ACHN (cell line): ENCODE measurements at regions not wholly inside any gene's neighbourhood (a gene's known extent, or its start where the extent isn't known, plus 50 kb on each side); places are given as distances from the start of the nearest gene placed in this dataset.

Source experiments
- DNase-seq: peaks from one replicate; pipeline ENCODE4 v3.0.0-alpha.2; 2015
- in situ Hi-C: cut with HindIII; loops from 2 replicates; pipeline ENCODE4 v1.10.0; 2017; ENCODE audit warnings: low sequenced_read_pairs, low pct_ligation_motif_present, low pct_unique_long_range_greater_than_20kb

DNA sequence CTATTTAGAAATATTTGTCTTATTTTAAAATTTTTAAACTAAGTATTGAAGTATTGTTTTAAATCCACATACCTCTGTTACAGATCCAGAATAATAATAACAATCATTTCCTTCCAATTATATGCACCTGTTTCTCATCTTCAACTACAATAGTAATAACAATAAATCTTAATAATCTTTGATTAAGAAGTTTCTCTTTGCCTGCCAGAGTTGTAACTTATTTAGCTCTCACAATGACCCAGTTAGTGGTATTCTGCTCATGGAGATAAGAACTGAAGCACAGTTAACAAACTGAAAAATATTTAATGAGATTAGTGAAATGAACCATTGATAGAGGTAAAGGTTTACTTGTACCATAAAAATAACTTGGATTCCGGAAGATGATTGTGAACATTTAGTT, 796.3 kb downstream of the LUZP2 start:
- in situ Hi-C loops, result no loop called here
- DNase-seq, result no peak

DNA sequence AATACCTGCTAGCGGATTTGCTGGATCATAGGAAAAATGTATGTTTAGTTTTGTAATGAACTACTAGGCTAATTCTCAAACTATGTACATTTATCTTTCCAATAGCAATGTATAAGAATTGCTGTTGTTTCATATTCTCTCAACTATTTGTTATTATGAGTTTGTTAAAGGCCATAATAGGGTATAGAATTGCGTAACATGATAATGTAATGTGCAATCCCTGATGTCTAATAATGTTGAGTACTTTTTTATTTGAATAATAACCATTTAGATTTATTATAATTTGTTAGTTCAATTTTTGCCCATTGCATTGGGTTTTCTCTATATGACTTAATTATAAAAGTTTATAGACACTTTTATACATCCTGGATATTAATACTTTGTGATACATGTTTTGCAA, 801.6 kb downstream of the LUZP2 start:
- in situ Hi-C loops, result no loop called here
- DNase-seq, result no peak

DNA sequence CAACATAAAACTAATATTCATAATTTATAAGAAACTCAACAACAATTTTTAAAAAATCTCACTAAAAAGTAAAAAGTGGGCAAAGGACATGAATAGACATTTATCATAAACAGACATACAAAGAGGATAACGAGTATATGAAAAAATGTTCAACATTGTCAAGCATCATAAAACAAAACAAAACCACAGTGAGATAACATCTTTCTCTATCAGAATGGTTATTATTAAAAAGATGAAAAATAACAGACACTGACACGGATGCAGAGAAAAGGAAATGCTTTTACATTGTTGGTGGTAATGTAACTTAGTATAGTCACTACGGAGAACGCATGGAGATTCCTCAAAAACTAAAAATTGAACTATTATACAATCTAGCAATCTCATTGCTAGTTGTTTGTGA, 813.0 kb downstream of the LUZP2 start:
- DNase-seq, result no peak
- in situ Hi-C loops, result no loop called here

DNA sequence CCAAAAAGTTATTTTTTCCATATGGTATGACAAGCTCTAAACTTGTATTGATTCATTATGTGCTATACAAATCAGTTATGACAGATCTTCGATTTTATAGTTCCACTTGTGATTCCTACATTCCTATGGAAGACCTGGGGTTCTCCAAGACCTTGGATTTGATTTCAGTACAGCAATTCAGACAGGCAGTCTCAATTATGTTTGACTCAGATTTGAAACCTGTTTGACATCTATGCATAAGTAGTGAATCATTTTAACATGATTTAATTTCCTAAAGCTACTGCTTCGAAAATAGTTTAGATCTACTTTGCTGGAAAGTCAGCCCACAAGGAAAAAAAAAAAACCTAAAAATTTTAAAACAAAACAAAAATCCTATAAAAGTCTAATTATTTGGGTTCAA, 820.4 kb downstream of the LUZP2 start:
- in situ Hi-C loops, result no loop called here
- DNase-seq, result no peak

DNA sequence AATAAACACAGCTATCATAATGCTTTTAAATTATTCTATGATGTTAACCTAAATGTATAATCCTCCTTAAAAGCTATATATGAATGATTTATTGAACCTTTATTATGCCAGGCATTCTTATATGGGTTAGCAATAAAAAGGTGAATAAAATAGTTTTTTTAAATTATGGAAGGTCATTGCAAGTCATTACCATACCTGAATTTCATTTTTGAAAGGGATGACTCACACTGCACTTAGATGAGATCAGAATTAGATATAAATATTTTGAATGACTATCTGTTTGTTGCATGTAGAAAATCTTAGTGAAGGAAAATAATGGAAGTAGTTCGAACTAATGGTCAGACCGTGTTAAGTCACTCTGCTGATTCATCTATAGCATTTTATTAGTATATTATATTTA, 822.3 kb downstream of the LUZP2 start:
- in situ Hi-C loops, result no loop called here
- DNase-seq, result no peak

DNA sequence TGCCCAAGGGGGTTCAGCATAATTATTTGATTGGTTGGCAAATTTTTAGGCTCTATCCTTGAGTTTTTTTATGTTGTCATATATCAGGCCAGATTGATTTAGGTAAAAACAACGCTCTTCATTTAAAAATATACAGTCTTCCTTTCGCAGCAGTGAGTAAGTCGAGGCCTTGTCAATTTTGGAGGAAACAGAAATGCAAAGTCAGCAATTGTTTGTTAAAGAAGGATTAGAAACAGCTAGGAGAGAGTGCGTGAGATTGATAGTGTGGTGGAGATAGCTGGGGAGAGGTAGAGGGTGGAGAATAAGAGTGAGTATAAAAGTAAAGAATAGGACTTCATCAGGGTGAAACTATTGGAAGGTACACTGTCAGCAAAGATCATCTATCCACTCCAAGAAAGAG, 830.8 kb downstream of the LUZP2 start:
- no peak for DNase-seq
- in situ Hi-C loops, result no loop called here

DNA sequence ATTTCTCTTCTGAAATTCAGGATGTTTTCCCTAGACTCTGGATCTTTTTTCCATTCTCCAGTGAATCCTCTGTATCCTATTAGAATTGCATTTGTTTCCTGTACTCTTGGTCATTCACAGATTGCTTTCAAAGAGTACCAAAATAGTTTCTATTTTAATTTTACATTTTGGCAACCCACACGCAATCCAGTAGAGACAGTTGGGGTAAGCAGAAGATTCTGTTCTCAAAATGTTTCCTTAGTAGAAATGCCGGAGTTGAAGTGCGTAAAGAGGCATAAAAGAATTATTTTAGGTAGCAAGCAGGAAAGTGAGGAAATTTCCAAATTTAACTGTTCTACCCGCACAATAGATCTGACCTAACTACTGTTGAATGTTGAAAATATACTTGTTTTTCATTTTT, 842.4 kb downstream of the LUZP2 start:
- in situ Hi-C loops, result no loop called here
- DNase-seq, result no peak

DNA sequence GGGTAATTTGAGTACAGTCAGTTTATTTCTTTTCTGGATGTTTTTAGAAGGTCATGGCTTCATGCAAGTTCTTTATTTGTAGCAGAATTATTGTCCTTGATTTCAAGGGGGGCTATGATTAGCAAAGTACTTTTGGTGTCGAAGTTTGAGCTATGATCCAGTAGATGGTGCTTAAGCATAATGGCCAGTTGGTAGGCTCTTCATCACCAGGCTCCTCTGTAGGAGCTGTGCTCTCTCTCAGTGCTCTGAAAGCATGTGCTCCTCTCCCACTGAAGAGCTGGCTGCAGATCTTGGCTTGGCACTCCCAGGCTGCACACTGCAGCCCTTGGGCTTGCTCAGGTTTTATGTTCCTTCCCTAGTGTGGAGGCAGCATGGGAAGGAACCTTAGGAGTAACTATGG, 852.7 kb downstream of the LUZP2 start:
- in situ Hi-C loops, result no loop called here
- DNase-seq, result no peak

DNA sequence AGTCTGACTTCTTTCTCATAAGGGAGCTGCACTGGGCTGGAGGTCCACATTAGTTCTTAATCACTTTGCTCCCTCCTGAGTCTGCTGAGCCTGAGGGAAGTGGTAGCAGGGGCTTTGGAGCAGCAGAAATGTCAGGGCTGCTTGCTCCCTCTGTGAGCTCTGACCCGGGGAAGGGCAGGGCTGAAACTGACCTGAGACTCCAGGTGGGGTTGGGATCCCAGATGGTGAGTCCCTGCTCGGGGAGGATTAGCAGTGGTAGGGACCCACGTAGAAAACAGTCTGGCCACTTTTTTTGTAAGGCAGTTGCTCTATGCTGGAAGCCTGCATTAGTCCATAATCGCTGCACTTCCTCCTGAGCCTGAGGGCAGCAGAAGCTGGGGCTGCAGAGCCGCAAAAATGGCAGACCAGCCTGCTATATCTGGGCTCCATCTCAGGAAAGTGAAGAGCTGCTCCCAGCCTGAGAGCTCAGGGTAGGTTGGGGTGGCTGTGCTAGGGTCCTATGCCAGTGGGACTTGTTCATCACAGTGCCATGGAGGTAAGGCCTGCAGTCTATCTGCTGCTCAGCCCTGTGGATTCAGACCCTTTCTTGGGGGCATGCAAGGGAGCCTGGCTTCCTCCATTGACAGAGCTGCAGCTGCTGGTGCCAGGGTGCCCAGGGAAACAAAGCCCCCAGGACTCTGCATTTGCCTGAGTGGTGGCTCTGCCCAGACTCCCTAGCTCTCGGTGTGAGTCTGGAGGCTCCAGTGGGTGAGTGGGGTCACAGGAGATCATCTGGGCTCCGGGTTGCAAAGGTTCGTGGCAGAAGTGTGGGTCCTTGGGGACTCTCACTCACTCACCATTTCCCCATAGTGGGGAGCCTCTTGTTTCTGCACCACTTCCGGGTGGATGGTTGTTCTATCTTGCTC, 854.3 kb downstream of the LUZP2 start:
- in situ Hi-C loops, result no loop called here
- no peak for DNase-seq

DNA sequence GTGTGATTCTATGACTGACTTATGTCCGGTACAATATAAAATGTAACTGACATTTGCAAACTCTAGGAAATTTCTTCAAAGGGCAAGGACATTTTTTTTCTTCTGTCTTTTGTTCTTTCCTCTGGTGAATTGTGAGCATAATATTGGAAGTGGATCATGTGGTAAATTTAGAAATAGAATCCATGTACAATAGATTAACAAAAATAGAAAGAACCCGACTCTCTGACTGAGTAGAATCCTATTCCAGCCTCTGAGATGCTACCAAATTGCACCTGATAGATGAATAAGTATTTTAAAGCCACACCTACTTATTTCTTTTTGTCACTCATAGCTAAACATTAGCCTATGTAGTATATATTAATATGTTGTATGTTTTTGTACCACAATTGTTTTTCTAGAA, 860.3 kb downstream of the LUZP2 start:
- in situ Hi-C loops, result no loop called here
- DNase-seq, result no peak

DNA sequence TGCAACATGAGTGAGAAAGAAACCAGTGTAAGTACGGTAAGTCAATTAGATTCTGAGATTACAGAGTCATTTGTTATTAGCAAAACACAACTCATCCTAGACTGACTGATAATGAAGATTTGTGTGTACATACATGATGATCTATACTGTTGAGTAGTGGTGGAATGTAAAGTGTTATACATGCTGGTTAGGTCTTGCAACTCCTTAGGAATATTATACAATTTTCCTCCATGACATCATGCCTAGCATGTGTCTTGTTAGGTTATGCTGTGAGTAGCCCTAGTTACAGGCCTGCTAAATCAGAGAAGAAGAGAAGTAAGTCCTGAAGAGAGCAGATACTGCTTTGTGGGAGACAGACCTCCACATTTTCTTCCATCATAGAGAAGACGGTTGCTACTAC, 880.6 kb downstream of the LUZP2 start:
- no peak for DNase-seq
- in situ Hi-C loops, result no loop called here

DNA sequence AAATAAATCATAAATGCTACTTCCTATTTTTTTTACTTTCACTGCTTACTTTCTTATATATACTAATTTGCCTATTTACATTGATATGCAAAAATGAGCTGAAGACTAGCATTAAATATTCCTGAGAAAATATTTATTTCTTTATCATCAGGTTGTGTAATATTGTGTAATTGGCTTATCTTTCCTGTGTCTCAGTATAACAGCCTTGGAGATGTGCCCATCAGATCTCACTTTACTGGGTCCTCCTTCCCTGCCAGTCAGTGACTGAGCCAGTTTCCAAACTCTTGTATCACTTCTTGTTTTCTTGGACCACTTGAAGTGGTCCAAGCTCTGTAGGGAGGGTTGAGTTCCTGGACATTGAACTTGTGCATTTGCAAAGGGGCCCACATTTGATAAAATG, 900.0 kb downstream of the LUZP2 start:
- in situ Hi-C loops, result no loop called here
- no peak for DNase-seq

DNA sequence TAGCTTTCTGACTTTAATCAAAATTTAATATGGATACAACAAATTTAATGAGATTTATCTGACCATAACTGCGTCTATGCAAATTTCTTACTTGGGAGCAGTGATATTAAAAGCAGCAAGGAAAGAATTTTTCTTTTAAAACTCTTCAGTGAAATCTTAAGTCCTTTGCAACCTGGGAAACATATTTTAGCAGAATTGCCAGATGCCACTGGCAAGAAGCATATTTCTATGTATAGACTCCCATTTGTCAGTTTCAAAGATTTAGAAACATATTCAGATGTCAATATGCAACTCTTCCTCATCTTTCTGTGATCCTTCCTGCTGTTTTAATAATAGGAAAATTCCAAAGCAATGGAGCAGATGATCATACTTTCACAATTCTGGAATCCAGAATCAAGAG, 911.3 kb downstream of the LUZP2 start:
- in situ Hi-C loops, result no loop called here
- DNase-seq, result no peak

DNA sequence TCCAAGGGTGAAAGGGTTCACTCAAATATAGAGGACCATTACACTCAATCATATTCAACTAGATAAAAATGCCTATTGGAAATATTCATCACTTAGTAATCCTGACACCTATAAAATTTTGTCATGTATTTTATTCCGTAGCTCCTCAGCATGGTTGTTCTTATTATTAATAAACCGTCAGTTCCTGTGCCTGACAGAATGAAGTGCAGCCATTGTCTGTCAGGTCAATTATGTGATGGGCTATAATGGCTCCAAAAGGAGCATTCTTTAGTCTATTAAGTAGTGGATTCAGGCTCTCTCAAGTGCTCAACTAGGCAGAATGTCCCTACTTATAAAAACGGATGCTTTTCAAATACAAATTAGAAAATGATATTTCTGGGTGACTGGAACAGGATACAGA, 916.1 kb upstream of the ANO3 start:
- no peak for DNase-seq
- in situ Hi-C loops, result no loop called here

DNA sequence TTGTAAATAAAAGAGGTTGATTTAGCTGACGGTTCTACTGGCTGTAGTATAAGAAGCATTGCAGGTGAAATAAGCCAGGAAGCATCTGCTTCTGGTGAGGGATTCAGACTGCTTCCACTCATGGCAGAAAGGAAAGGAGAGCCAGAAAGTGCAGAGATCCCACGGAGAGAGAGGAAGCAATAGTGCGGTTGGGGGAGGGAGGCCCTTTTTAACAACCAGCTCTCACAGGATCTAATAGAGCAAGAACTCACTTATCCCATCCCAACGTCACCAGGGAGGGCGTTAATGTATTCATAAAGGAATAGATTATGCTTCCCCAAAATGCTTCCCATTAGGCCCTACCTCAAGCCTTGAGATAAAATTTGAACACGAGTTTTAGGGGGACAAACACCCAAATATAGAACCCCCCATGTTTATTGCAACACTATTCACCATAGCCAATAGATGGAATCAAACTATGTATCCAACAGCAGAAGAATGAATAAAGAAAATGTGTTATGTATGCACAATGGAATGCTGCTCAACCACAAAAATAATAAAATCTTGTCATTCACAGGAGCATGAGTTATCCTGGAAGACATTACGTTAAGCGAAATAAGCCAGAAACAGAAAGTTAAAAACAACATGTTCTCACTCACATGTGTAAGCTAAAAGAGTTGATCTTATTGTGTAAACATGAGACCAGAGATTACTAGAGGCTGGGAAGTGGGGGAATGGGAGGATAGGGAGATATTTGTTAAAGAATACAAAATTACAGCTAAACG, 908.3 kb upstream of the ANO3 start:
- no peak for DNase-seq
- in situ Hi-C loops, result no loop called here

DNA sequence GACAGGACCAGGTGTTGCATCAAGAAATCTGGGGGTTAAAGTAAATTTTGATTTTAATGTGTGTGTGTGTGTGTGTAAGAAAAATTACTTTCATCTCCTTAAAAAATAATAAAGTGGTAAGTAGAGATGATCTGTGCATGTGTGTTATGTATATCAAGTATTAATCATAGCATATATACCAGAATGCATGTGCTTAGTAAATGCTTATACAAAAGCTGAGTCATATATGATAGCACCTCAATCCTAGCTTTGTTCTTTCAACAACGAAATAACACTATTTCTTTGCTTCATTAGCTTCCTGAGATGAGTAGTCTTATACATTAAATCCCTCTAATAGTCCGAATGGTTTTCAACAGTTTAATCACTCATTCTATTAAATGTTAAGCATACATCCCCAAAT, 899.6 kb upstream of the ANO3 start:
- in situ Hi-C loops, result no loop called here
- DNase-seq, result no peak

DNA sequence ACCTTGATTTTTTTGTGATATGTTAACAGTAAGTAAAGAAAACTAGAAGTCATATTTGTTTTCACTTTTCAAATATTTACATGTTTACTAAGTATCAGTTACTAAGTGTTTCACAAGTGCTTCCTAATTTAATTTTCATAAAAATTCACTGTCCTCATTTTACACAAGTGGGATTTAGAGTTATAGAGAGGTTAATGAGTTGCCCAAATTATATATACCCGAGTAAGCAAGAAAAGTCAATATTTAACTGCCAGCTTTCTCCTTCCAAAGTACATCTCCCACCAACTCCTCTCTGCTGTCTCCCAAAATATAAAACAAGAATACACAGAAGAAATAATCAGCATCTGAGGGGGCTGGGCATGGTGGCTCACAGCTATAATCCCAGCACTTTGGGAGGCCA, 896.7 kb upstream of the ANO3 start:
- no peak for DNase-seq
- in situ Hi-C loops, result no loop called here

DNA sequence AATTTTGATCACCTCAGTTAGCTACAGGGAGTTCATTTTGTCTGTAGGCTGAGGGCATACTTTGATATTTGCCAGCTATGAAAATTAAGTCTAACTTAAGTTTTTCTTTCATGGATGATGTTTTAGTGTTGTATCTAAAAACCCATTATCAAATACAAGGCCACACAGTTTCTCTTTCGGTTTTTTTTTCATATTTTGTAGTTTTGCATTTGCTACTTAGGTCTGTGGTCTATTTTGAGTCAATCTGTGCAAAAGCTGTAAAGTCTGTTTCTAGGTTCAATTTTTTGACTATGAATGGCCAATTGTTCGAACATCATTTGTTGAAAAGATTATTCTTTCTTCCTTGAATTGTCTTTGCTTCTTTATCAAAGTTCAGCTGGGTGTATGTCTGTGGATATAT, 895.6 kb upstream of the ANO3 start:
- in situ Hi-C loops, result no loop called here
- DNase-seq, result no peak

DNA sequence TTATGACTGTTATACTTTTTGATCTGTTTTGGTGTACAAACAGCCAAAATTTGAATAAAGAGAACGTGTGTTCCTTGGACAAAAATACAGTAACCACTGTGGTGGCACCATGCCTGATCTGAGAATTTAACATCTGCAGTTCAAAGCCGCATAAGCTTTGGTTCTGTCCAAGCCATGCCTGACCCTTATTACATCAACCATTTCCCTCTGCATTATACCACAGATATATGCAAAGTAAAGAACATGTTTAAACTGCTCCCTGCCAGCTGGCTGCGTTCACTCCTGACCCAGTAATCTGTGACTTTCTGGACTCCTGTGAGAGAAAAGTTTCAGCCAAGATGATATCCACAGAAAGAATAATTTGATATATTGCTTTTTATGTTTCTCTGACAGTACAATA, 890.5 kb upstream of the ANO3 start:
- in situ Hi-C loops, result no loop called here
- no peak for DNase-seq

DNA sequence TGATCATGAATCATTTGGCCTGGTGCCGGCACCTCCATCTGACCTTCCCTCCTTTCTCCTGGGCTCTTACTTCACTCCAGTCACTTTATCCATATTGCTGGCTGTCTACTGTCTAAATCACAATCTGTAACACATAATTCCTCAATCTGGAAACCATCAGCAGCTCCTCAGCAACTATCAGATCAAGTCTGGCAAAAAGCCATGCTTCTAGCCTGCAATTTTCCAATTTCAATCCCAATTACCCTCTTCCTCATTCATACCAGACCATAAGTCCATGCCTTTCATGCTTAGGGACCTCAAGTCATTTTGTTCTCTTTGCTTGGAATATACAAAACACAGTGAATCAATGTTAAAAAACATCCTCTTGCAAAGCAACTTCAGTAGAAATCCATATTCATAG, 882.8 kb upstream of the ANO3 start:
- no peak for DNase-seq
- in situ Hi-C loops, result no loop called here
